ENCODE measurements at regions not wholly inside any gene's neighbourhood (a gene's known extent, or its start where the extent isn't known, plus 50 kb on each side); places are given as distances from the start of the nearest gene placed in this dataset.
"Not testable (repeated sequence)": the region's sequence is repeated elsewhere in the genome, so short reads cannot be mapped to it uniquely, and the experiment has no call there.

DNA sequence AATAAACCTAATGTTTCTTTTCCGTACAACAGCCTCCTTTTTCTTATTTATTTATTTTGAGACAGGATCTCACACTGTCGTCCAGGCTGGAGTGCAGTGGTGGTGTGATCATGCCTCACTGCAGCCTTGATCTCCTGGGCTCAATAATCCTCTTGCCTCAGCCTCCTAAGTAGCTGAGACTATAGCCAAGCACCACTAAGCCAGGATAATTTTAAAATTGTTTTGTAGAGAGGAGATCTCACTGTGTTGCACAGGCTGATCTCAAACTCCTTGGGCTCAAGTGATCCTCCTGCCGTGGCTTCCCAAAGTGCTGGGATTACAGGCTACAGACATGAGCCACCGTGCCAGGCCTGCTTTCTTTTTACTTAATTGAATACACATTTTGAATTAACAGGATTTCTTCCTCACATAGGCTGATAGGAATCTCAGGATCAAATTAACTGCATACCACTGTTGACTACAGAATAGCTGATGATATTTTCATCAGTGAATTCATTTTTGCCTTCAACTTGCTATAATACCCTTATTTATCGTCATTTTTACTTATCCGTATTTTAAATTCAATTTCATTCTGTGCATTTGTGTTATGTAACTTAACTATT is 2010.5 kb downstream of the NCAM2 start:
- DNase-seq (ENCODE audit: low read depth, low spot score) = no peak

DNA sequence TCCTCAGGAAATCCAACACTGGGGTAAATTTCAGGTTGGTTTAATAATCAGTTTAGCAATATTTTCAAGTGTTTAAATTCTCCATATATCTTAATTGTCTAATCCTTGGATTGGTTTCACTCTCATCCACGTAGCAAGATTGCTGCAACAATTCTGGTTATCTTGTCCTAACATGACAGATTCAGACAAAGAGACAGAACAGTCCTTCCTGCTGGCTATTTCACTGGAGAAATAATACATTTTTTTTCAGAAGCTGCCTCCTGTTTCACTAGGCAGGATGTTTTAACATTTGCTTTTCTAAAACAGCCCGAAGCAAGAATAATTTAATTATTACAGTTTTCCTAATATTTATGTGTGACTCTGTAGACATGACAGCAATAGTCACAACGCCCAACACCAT is 2011.2 kb downstream of the NCAM2 start:
- DNase-seq (ENCODE audit: low read depth, low spot score) = no peak

DNA sequence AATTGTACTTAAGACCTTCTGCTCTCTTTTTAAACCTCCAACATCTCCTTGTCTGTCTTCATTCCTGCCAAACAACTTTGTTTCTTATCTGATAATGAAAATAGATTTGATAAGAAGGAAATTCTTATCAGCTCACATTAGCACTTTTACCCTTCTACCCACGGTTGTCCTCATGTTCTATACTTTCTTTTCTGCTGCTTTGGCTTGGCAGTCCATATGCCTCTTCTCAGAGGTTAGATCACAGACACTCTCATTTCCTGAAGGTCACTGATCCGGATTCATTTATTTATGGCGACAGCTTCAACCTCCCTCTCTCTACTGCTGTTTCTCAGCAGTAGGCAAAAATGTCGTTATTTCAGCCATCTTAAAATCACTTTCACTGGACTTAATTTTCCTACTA is 2015.8 kb downstream of the NCAM2 start:
- peak; percentile 32 for DNase-seq (ENCODE audit: low read depth, low spot score)

DNA sequence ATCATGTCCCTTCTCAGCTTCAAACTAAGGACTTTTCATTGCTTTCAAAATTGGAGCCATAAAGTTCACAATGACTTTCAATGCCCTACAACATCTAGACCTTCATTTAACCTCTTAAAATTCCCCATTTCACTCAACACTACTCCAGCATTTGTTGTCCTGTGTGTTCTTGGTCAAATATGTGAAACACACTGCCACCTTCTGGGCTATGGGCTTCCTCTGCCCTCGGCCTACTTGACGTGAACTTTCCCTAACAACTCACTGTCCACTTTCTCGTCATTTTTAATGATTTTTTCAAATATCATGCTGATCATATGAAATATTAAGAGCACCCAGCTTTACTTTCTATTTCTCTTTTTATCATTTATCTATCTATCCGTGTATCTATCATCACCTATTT is 2018.4 kb downstream of the NCAM2 start:
- peak; percentile 49 for DNase-seq (ENCODE audit: low read depth, low spot score)

DNA sequence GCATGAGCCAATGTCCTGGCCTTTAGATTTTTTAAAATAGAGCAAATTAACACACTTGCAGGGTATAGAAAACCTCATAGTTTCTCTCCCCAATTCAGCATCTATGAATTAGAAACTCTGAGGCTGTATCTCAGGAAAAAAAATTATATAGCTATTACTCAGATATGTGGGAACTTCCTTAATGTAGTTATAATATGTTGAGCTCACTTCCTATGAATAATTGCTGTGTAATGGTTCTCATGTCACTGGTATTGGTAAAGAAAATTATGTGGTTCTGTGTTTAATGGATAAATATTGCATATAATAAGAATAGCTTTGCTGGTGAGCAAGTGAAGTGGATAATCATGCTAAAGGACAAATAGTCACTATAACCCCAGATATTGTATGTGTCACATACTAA is 2019.8 kb downstream of the NCAM2 start:
- no peak for DNase-seq (ENCODE audit: low read depth, low spot score)

DNA sequence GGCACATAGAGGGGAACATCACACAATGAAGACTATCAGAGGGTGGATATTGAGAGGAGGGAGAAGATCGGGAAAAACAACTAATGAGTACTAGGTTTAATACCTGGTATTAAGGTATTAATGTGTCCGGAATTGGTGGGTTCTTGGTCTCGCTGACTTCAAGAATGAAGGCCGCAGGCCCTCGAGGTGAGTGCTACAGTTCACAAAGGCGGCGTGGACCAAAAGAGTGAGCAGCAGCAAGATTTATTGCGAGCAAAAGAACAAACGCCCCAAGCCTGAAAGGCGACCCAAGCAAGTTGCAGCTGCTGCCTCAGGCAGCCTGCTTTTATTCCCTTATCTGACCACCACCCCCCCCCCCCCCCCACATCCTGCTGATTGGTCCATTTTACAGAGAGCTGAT is 2022.8 kb downstream of the NCAM2 start:
- no peak for DNase-seq (ENCODE audit: low read depth, low spot score)

DNA sequence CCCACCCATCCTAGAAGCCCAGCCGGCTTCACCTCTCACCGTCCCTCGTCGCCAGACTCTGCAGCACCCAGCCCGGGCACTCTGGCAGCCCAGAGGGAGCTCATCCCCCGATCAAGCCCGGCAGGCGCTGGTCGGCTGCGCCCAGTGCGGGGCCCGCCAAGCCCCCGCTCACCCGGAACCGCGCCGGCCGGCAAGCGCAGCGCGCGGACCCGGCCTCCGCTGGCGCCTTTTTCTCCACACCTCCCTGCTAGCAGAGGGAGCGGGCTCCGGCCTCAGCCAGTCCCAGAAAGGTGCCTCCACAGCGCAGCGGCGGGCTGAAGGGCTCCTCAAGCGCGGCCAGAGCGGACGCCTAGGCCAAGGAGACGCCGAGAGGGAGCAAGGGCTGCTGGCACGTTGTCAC is 2023.3 kb downstream of the NCAM2 start:
- no peak for DNase-seq (ENCODE audit: low read depth, low spot score)

DNA sequence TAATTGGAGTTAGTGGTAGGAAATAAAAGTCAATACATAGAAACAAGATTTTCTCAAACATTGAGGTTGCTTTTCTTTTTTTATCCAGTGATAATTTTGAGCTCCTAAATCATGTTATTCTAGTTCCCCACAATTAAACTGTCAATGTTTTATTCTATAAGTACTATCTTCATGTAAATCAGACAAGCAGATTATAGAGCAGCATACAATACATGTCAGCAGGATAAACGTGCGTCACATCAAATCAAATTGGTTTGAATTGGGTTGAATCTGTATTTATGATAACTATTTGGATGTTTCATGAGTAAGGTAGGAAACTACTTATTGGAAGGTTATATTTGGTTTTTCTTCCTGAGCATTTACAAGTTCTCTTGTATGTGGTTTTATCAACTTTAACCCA is 2028.7 kb downstream of the NCAM2 start:
- no peak for DNase-seq (ENCODE audit: low read depth, low spot score)

DNA sequence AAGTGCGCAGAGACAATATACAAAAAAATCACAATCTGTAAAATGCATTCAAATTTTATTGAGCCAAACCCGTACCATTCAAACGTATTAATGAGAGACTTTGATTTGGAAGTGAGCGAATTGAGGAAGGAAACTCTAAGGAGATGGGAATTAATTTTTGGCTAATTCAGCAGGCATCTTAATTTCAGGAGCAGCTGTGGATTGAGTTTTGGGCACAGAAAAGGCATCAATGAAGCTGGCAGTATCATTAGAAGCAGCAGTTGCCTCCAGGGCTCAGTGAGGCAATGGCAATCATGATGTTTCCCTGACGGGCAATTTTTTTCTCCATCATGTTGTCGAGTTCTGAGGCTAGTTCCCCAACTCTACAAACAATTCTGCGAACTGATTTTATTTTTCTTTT is 2041.6 kb downstream of the NCAM2 start:
- no peak for DNase-seq (ENCODE audit: low read depth, low spot score)

DNA sequence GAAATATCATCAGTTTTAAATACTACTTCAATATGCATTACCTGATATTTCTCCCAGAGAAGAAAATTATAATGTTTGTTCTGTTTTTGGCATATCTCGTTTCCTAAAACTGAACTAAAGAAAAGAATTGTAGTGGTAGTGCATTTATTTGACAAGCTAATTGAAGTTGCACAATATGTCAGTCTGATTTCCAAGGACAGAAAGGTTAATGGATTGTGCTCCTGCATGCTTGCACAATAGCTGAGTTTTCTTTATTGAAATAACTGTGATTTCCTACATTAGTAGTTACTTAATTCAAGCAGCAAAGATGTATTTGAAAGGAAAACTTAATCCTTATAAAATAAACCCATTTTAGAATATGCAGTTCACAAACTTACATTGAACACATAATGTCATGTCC is 2047.7 kb downstream of the NCAM2 start:
- no peak for DNase-seq (ENCODE audit: low read depth, low spot score)

DNA sequence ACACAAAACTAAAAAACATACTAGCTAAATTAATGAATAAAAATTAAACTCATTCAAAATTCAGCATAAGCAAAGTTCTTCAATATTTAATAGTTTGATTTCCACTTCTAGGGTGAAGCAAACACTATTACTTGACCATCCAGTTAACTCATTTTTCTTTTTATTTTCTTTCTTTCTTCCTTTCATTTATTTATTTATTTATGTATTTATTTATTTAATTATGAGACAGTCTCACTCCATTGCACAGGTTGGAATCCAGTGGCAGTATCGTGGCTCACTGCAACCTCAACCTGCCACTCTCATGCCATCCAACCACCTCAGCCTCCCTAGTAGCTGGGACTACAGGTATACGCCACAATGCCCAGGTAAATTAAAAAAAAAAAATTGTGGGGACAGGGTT is 2069.5 kb downstream of the NCAM2 start:
- DNase-seq (ENCODE audit: low read depth, low spot score) = no peak

DNA sequence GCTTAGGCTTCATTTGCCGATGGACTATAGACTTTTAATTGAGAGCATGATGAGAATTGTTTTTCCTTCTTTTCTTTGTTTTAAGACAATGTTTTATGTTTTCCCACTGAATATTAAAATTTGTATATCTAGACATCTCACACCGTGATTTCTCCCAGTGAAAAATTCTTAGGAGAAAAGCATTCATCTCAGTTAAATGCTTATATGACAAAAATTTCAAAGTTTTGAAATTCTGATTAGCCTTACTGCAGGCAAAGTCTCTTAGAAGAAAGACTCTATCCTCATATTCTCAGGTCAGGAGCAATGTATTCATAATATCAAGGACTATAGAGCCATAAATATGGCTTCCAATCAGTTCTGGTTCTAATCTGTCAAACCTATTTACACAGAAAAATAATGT is 2085.0 kb downstream of the NCAM2 start:
- no peak for DNase-seq (ENCODE audit: low read depth, low spot score)

DNA sequence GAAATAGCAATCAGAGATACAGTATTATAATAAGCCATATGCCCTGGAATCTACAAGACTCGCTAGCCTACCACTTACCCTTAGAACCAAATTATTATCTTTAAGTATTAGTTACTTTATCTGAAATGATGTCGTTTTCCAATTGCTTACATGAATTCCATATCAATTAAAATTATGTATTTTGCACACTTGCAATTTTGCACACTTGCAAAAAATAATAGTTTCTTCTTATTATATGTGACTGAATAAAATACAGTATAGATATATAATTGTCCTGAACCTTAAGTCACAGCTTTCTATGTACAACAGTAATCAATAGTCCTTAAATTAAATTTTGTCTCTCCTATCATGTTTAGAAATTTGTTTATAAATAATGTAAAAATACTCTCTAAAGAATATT is 2095.1 kb downstream of the NCAM2 start:
- no peak for DNase-seq (ENCODE audit: low read depth, low spot score)

DNA sequence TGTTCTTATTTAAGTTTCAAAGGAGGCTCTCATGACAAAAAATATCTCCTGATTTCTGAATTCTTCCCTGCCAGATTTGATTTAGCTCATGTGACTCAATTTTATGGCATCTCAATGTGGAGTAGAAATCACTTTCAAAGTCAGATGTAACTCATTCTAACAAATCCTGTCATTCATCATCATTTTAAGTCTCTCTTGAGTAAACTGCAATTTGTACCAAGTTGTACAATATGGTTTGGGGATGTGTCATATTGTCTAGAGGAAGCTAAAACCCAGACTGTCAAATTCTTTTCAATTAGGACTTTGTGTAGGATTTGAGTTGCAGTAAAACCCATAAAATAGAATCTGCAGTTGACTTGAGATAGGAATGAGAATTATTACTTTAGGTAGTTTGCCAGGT is 2101.0 kb downstream of the NCAM2 start:
- DNase-seq (ENCODE audit: low read depth, low spot score) = no peak

DNA sequence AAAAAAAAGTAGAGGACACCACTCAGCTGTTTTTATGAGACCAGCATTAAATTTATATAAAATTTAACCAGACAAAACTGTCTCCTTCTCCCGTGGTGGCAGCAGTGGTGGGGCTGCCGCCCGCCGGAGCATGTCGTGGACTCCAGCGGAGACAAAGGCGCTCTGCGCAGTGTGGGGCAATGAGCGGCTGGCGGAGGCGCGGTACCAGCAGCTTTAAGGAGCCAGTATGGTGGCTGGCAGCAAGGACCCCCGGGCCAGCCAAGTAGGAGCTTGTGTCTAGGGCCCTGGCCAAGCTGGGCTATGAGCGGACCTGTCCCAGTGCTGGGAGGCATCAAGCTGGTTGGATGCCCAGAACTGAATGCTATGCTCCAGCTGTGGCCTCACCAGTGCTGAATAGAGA is 2102.9 kb downstream of the NCAM2 start:
- DNase-seq (ENCODE audit: low read depth, low spot score) = no peak

DNA sequence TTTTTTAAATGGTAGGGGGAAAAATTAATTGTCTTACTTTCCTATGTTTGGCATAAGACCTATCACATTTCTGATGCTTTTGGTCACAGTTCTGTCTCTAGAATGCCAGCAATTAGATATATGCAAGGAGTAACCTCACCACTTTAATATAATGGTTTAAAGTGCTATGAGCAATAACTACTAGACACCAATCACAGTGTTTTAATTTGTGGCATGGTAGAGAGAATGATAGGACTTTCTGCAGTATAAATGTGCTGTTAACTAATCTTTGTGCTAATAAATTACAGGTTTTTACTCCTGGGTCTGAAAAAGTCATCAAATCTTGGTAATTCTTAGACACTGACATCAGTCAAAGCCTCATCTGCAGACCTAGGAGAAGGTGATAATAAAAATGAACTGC is 2110.3 kb downstream of the NCAM2 start:
- no peak for DNase-seq (ENCODE audit: low read depth, low spot score)

DNA sequence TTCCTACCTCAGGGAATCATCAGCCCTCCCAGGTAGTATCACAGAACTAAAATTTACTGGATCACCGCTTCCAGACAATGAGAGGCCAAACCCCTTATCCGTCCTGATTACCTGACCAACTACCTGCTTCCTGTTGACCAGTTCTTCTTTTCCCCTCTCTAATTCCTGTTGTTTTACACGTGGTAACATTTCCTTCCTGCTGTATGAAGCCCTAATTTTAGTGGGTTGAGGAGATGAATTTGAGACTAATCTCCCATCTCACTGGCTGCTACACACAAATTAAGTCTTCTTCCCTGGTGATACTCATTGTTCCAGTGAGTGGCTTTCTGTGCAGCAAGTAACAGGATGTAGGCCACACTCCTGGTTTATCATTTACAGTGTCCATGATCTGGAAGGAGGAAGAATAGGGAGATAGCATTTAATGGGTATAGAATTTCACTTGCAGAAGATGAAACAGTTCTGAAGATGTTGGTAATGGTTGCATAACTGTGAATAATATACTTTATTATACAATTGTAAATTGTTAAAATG is 2112.9 kb downstream of the NCAM2 start:
- no peak for DNase-seq (ENCODE audit: low read depth, low spot score)

DNA sequence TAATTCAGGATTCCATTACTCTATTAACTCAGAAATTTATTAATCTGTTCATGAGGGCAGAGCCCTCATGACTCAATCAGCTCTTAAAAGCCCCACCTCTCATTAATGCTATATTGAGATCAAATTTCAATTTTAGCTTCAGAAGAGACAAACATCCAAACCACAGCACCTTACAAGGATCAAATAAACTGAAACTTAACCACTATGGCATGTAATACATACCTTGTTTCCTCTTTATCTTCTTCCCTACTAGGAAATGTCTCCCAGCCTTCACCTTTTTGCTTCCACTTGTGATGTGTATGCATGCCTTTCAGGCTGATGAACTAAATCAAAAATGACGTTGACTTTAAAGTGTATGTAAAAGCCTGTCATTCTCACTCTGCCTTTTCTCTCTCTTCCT is 2121.3 kb downstream of the NCAM2 start:
- no peak for DNase-seq (ENCODE audit: low read depth, low spot score)

DNA sequence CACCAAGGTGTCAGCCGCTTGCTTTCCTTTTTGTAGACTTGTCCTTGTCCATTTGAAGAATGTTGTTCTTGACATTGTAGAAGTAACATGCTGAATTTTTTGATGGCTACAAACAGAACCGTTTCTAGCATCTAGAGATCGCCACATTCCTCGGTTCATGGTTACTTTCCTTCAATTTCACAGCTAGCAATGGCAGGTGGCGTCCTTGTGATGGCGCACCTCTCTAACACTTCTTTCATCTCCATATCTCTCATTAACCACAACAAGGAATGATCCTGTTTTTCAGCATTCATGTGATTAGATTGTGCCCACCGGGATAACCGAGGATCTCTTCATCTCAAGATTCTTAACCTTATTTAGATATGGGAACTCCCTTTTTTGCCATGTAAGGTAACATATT is 2129.8 kb downstream of the NCAM2 start:
- no peak for DNase-seq (ENCODE audit: low read depth, low spot score)

DNA sequence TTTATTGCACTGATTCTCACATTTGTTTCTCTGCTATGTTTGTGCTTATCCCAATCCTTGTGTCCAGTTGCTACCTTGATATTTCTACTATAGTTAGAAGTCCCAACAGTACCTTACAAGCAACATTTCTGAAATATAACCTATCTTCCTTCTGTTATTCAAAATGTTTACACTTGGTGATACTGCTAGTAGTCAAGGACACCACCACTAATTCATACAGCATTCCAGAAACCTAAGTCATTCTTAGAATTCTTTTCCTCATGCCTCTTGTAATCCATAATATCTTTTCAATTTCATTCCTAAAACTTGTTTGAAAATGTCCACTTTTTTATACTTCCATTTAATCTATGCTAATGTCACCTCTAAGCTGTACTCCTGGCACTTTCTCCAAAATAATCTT is 2132.1 kb downstream of the NCAM2 start:
- DNase-seq (ENCODE audit: low read depth, low spot score) = no peak

DNA sequence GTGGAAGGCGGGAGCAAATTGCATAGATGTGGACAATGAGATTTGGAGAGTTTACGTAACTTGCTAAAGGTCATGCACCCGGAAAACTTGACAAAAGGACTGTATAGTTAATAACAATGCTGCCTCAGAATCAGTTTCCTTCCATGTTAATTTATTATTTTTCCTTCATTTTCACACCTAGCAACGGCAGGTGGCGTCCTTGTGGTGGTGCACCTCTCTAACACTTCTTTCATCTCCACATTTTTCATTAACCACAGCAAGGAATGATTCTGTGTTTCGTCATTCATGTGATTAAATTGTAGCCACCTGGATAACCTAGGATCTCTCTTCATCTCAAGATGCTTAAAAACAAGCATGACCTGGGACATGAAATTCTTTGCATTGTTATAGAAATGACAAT is 2133.0 kb downstream of the NCAM2 start:
- DNase-seq (ENCODE audit: low read depth, low spot score) = no peak

DNA sequence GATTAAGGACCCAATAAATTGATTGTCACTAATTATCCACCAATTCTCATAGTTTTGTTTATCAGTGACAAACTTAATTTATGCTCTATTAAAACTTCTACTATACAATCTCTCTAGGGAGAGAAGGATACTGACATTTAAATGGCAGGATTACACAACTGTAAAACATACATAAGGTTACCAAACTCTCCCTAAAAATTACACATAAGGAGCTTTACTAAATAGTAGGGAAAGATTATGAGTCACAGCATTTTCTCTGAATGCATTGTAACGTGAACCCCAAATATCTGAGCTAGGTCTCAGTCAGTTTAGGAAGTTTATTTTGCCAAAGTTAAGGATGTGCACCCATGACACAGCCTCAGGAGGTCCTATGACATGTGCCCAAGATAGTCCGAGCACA is 2140.6 kb downstream of the NCAM2 start:
- DNase-seq (ENCODE audit: low read depth, low spot score) = no peak

DNA sequence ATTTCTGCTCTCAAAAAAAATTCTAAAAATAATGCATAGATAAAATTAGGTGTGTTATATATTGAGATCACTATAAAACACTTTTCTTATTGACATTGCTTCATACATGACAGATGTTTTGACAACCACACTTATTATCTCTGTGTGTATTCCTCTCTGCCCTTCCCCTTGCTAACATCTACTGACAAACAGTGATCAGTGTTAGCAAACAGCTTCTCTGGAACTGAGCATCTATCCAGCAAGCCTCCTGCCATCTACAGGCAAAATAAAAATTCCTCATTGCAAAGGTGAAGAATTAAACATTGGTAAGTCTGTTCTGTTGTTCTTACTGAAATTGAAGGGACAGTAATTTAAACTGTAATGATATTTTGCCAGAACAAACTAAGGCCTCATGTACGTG is 2153.9 kb downstream of the NCAM2 start:
- DNase-seq (ENCODE audit: low read depth, low spot score) = no peak

DNA sequence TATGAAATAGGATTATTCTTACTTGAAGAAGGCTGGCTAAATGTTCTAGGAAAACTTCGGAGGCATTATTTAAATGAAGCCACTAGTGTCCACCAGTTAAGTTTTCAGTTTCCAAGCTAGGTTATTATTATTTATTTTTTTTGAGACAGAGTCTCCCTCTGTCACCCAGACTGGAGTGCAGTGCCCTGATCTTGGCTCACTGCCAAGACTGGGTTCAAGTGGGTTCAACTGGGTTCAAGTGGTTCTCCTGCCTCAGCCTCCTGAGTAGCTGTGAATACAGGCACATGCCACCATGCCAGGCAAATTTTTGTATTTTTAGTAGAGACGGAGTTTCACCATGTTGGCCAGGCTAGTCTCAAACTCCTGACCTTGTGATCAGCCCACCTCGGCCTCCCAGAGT is 2155.6 kb downstream of the NCAM2 start:
- not testable (repeated sequence) for DNase-seq (ENCODE audit: low read depth, low spot score)
